GM21737 (cell line): ENCODE measurements at regions not wholly inside any gene's neighbourhood (a gene's known extent, or its start where the extent isn't known, plus 50 kb on each side); places are given as distances from the start of the nearest gene placed in this dataset.

ENCODE experiments used
- ATAC-seq: cut with Tn5 transposase; IDR thresholded peaks from one replicate; pipeline ENCODE4 v1.9.1; 2021; ENCODE audit warnings: mild to moderate bottlenecking, moderate library complexity; ENCODE audit not compliant: unreplicated experiment

DNA sequence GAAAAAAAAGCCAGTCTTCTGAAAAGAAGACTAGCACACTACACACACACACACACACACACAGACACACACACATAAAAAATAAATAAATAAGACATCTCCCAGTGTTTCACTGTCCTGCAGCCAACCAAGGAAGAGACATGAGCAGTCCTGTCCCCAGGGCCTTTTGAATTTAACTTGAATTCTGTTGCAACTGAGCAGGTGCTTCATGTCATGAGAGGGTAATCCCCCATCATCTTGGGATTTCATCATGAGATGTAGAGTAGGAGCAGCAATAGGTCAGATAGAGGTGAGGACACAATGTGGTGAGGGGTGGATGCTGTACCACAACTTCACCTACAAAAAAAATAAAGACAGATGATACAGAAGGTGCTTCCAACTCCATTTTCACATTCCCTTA lies 682.2 kb upstream of the TSPY4 start:
- ATAC-seq: no peak

DNA sequence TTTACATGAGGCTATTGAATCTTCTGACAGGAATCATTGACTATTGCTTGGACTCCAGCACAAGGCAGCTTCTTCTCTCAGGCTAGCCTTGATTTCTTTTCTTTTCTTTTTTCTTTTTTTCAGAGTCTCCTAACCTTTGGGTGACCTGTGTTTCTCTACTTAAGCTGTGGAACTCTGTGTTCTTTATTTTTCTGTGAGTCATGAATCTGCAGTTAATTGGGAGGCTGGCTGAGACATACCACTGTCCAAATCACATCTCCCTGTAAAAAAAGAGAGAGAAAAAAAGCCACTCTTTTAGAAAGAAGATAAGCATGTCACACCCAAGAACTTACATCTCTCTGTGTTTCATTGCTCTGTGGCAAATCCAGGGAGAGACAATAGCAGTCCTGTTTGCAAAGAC lies 681.2 kb upstream of the TSPY4 start:
- ATAC-seq: no peak

GRCh38 chrY:8656515-8656914 lies 680.7 kb upstream of the TSPY4 start:
- no peak for ATAC-seq

- no peak for ATAC-seq
Measured at GRCh38 chrY:8659721-8660120, 677.5 kb upstream of the TSPY4 start.

DNA sequence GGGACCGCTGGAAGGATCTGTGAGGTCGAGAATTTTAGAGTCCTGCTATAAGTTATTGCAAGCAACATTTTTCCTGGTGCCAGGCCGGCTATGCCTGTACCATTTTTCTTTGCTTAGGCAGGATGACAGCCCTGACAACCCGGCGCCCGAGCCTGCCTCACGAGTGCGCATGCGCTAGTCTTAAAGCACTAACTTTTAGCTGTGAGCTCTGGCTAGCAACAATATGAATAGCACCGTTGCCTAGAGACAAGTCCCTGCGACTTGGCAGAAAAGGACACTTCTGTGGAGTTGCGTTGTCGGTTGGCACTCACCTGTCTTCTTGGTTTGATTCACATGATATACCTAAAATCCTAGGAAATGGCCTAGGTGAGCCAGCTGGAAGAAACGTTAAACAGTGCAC lies 663.4 kb upstream of the TSPY4 start:
- ATAC-seq: no peak

DNA sequence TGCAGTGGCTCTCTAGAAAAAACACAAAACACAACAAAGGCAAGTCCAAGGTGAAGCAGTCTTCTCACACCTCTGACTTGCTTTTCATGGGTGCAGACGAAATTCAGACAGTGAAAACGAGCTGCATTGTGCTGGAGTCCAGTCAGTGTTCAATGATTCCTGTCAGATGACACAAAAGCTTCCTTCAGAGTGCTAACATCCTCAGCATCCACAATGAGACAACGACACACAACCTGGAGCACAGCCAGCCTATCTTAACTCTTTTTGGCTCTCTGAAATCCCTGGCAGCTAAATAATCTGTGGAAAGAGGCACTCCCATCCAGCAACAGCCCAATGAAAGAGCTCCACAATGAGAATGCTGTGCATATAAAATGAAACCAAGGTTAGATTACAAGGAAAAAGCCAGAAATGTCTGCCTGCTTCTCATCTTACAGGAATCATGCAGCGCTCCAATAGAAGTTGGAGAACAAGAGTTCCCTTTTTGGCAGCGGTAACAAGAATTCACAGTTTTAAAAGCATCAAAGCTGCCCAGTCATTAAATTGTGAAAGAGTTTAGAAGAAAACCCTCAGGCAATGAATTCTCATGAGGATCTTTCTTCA lies 659.8 kb upstream of the TSPY4 start:
- ATAC-seq: no peak

GRCh38 chrY:8687154-8687553 lies 650.1 kb upstream of the TSPY4 start:
- no peak for ATAC-seq

GRCh38 chrY:8690901-8691685 lies 646.2 kb upstream of the TSPY4 start:
- ATAC-seq: no peak

- no peak for ATAC-seq
Measured at GRCh38 chrY:8698571-8698970, 638.7 kb upstream of the TSPY4 start.

DNA sequence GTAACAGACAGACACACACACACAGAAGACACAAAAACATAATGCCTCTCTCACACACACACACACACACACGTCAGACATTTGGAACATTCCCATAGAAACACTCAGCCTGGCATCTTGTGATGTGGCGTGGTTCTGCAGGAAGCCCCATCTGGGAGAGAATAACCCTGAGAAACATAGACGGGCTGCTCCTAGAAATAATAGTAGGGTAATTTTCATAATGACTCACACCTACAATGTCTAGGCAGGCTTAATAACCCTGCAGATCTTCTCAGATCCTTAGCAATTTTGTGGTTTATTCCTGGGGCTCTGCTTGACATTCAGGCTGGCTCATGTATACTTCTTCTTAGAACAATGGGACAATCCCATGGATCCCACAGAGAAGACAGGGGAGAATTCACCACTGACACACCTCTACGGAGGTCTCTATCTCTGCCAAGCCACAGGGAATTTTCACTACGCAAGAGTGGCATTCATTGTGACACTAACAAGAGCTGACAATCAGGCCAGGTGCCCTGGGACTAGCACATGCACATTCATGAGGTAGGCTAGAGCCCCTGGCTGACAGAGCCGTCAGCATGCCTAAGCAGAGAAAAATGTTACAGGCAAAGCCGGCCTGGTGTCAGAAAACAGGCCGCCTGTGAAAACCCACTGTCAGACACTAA lies 631.5 kb upstream of the TSPY4 start:
- ATAC-seq: no peak

GRCh38 chrY:8712296-8712695 lies 625.0 kb upstream of the TSPY4 start:
- no peak for ATAC-seq

DNA sequence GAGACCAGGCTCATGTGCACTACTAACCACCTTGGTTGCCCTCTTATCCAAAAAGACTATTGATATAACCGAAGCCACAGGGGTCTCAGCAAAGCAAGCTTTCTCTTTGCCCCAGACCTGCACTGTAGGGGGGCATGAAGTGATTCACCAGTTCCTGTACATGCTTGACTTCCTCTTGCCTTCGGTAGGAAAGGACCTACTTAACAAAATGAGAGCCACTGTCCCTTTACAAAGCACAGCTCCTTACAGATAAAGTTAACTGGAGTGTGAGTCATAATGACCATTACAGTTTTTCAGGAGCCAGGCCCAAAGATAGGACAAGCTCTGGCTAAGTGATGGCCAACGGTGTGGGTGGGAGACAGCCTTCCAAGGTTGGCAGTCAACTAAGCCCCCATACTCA lies 622.0 kb upstream of the TSPY4 start:
- ATAC-seq: no peak

DNA sequence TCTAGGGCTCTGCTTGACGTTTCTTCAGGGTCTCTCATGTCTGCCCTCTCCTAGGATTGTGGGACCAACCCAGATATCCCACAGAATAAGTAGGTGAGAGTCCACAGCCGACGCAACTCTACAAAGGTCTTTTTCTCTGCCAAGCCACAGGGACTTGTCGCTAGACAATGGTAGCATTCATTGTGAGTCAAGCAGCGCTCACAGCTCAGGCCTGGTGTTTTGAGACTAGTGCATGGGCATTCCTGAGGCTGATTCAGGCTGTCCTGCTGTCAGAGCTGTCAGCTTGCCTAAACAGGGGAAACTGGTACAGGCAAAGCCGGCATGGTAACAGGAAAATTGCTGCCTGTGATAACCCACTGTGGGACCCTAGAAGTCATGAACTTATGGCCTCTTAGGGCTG lies 610.6 kb upstream of the TSPY4 start:
- ATAC-seq: no peak

- ATAC-seq: no peak
Measured at GRCh38 chrY:8729971-8730370, 607.3 kb upstream of the TSPY4 start.

DNA sequence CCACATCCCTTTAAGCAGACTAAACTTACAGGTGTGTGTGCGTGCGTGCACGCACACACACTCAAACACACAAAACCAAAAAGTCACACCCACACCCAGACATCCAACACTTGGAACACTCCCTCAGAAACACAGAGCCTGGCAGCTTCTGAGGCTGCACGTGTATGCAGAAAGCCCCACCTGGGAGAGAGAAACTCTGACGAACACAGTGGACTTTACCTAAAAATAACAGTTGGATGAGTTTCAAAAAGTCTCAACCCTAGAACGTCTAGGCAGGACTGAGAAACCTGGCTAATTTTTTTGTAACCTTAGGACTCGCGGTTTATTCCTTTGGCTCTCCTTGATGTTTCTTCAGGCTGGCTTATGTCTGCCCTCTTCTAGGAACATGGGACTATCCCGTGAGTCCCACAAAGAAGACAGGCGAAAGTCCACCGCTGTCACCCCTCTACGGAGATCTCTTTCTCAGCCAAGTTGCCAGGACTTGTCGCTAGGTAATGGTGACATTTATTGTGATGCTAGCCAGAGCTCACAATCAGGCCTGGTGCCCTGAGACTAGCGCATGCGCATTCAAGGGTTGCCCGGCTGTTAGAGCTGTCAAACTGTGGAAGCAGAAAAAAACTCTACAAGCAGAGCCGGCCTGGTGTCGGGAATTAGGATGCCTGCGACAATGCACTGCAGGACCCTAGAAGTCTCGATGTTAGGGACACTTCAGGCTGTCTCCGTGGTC lies 595.8 kb upstream of the TSPY4 start:
- no peak for ATAC-seq

GRCh38 chrY:8764184-8764583 lies 573.1 kb upstream of the TSPY4 start:
- ATAC-seq: no peak

DNA sequence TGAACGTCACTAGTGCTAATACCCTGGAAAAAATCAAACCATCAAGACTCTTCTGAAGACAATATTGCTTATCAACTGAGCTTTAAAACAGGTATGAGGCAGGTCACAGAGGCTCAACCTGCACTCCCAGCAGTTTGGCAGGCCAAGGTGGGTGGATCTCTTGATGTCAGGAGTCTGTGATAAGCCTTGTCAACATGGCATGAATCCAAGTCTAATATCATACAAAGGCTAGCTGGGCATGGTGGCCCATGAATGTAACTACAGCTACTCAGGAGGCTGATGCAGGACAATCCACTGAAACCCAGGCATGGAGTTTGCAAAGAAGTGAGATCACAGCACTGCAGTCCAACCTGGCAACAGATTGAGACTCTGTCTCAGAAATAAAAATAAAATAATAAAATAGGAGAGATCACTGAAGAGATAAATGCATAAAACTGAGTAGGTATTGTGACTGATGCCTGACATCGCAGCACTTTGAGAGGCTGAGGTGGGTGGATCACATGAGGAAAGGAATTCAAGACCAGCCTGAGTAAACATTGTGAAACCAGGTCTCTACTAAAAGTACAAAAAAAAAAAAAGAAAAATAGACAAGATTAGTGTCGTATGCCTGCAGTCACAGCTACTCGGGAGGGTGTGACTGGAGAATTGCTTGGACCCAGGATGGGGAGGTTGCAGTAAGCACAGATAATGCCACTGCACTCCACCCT lies 555.9 kb upstream of the TSPY4 start:
- ATAC-seq: no peak

DNA sequence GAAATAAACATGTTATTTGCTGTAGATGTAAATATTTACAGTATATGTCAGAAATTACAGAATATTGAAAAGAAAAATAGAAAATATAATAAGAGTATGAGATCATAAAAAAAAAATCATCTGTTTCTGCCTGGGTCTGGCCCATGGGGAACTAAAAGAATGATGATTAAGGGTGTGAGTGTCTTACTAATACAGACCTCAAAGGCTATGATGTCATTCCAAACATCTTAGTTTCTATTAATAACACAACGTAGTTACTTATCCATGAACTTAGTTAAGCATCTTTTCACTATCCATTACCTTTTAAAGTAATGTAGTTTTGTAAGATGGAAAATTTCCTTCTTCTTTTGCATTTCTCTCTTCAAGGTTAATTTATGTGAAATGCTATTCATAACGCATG lies 542.7 kb upstream of the TSPY4 start:
- no peak for ATAC-seq

- ATAC-seq: no peak
Measured at GRCh38 chrY:8804317-8804716, 532.9 kb upstream of the TSPY4 start.

DNA sequence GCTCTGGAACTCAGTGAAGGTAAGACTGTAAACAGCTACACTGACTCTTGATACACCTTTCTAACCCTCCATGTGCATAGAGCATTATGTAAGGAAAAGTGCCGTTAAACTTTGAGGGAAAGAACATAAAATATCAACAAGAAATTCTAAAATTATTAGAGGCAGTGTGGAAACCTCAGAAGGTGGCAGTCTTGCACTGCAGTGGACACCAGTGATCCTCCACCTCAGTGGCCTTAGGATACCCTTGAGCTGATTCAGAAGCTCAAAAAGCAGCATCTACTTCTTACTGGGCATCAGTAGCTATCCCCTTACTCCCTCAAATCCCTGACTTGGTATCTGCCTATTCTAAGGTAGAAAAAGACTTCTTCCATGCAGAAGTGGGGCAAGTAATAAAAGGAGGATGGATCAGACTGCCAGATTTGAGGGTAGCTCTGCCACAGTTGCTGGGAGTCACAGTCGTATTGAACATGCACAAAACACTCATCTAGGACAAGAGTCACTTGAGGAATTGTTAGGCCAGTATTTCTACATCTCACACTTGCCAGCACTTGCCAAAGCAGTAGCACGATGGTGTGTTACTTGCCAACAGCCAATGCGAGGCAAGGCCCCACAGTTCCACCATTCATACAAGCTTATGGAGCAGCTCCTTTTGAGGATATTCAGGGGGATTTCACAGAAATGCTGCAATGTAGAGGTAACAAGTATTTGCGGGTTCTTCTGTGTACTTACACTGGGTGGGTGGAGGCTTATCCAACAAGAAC lies 529.4 kb upstream of the TSPY4 start:
- no peak for ATAC-seq
